GM10248 (cell line): ENCODE measurements at regions not wholly inside any gene's neighbourhood (a gene's known extent, or its start where the extent isn't known, plus 50 kb on each side); places are given as distances from the start of the nearest gene placed in this dataset.

Source experiments
- CTCF ChIA-PET: fragments of 300-600 bp; sonication (Branson Sonifier 250); formaldehyde crosslinking; extraction: SDS; loops from one replicate; lab custom pipeline; 2021; ENCODE audit warnings: antibody characterized with exemption; lab: Yijun Ruan, JAX
- POLR2A ChIA-PET: fragments of 350-650 bp; sonication (Branson Sonifier 250); formaldehyde crosslinking; extraction: SDS; loops from one replicate; lab custom pipeline; 2020; ENCODE audit warnings: antibody characterized with exemption; lab: Yijun Ruan, JAX
- DNase-seq: peaks from one replicate; pipeline ENCODE4 v3.0.0; 2012; ENCODE audit errors: extremely low spot score
- CTCF ChIP-seq: IDR thresholded peaks from 2 replicates; pipeline ENCODE4 v1.5.1; 2012; ENCODE audit warnings: mild to moderate bottlenecking, low read depth; ENCODE audit errors: extremely low read depth, missing control alignments, control extremely low read depth

DNA sequence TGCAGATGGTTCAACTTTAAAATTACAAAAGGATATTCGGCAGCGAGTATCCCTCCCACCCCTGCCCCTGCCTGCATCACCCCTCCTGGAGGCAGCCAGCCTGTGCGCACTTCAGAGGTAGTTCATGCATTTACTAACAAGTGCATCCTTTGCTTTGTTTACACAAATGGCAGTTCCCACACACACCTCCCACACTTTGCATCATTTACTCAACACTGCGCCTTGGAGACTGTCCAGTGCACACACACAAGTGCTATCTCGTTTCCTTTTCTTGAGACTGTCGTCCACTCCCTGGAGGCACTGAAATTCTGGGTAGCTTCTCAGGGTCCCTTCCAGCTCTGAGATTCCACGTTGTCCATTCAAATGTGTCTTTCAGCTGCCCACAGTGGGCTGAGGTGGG, 53.1 kb upstream of the VSX1 start:
- DNase-seq = no peak
- POLR2A ChIA-PET = no interaction called here
- CTCF ChIA-PET = no interaction called here
- no peak for TF ChIP-seq CTCF

GRCh38 chr20:25136056-25136455, 54.1 kb upstream of the VSX1 start:
- DNase-seq = no peak
- POLR2A ChIA-PET = no interaction called here
- no peak for TF ChIP-seq CTCF
- CTCF ChIA-PET = no interaction called here

GRCh38 chr20:25136643-25137559, 55.0 kb upstream of the VSX1 start:
- POLR2A ChIA-PET = no interaction called here
- no peak for TF ChIP-seq CTCF
- DNase-seq = no peak
- CTCF ChIA-PET = no interaction called here

DNA sequence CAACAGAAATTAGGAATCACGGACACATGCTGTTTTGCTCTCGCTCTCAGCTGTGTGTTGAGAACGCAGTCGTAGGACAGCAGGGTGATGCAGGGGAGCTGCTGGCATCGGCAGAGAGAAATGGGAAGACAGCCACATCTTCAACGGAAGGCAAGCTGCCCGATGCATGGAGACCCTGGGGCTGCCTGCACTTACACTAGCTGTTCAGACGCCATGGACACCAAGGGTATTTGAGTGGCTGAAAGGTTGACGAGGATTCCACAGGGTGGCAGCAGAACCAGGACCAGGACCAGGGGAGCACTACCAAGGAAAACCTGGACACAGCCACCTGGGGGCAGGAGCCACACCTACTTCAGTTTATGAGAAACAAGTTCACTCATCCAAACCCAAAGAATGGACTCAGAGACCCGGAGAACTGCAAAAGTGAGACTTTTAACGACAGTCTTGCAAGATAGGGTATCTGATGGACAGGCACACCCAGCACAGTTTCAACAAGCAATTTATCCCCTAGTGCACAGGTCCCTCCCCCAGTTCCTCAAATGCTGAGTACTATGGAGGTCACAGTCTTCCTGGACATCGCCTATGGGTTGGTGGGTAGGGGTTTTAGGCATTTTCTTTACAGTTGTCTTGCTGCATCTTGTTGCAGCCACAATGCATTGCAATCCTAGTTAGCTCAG, 56.3 kb upstream of the ENTPD6 start:
- TF ChIP-seq CTCF = no peak
- ChIA-PET CTCF (interaction anchor here (1.8 to 2.2 kb wide), 2 partner anchors 17 to 260 kb away, joined by 4 to 6 read pairs; no protein-coding TSS in a partner anchor), POLR2A (no interaction called here)
- no peak for DNase-seq

GRCh38 chr20:25140968-25141367, 54.5 kb upstream of the ENTPD6 start:
- DNase-seq = no peak
- ChIA-PET CTCF (interaction anchor here (1.0 to 2.2 kb wide), 6 partner anchors 12 to 258 kb away, joined by 3 to 6 read pairs (median 3); no protein-coding TSS in a partner anchor), POLR2A (no interaction called here)
- no peak for TF ChIP-seq CTCF

GRCh38 chr20:25142435-25142834, 53.1 kb upstream of the ENTPD6 start:
- CTCF ChIA-PET = no interaction called here
- no peak for DNase-seq
- POLR2A ChIA-PET = no interaction called here
- no peak for TF ChIP-seq CTCF
